ENCODE measurements at regions not wholly inside any gene's neighbourhood (a gene's known extent, or its start where the extent isn't known, plus 50 kb on each side); places are given as distances from the start of the nearest gene placed in this dataset.

DNA sequence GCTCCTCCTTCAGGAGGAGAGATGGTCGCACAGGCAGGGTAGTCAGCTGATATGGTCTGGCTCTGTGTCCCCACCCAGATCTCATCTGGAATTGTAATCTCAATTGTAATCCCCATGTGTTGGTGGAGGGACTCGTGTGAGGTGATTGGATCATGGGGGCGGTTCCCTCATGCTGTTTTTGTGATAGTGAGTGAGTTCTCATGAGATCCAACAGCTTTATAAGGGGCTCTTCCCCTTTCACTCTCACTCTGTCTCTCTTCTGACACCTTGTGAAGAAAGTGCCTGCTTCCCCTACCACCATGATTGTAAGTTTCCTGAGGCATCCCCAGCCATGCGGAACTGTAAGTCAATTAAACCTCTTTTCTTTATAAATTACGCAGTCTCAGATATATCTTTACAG, 218.9 kb upstream of the TMTC1 start:
- TF ChIP-seq, protein P1, sequence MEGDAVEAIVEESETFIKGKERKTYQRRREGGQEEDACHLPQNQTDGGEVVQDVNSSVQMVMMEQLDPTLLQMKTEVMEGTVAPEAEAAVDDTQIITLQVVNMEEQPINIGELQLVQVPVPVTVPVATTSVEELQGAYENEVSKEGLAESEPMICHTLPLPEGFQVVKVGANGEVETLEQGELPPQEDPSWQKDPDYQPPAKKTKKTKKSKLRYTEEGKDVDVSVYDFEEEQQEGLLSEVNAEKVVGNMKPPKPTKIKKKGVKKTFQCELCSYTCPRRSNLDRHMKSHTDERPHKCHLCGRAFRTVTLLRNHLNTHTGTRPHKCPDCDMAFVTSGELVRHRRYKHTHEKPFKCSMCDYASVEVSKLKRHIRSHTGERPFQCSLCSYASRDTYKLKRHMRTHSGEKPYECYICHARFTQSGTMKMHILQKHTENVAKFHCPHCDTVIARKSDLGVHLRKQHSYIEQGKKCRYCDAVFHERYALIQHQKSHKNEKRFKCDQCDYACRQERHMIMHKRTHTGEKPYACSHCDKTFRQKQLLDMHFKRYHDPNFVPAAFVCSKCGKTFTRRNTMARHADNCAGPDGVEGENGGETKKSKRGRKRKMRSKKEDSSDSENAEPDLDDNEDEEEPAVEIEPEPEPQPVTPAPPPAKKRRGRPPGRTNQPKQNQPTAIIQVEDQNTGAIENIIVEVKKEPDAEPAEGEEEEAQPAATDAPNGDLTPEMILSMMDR (IDR thresholded peaks at IDR 0.05; ENCODE audit: low read depth, low read length, missing input control) = no peak
- TF ChIP-seq RAD21 (IDR thresholded peaks at IDR 0.05) (no peak), JUND (IDR thresholded peaks at IDR 0.05) (no peak), EGR1 (IDR thresholded peaks at IDR 0.05; ENCODE audit: low read depth in 2 of 2) (no peak), FOXA1 (IDR thresholded peaks at IDR 0.05) (no peak)
